GM12873 (cell line): ENCODE measurements at regions not wholly inside any gene's neighbourhood (a gene's known extent, or its start where the extent isn't known, plus 50 kb on each side); places are given as distances from the start of the nearest gene placed in this dataset.

Experiments used
- TF ChIP-seq, protein P1 (sequence below): IDR thresholded peaks from 2 replicates; pipeline ENCODE4 v1.5.1; 2012; ENCODE audit warnings: low read depth, mild to moderate bottlenecking, moderate library complexity, low read length, control low read depth; ENCODE audit not compliant: insufficient read depth; ENCODE audit errors: missing control alignments

DNA sequence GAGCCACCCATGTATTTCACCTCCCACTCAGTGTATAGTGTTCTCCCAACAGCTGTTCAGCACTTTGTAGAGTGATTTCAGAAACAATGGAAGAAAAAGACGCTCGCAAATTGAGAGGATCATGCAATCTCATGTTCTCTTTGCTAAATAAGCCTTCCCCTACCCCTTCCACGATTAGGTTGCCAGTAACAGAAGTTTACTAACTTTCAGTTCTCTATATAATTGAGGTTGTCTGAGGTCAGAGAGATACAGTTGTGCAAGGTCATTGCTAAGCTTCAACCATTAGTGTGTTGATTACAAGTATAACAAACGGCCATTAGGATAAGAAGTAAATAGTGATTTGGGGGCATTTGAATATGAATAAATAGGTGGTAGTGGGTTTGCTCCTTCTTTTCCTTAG lies 99.6 kb downstream of the TUSC7 start:
- TF ChIP-seq, protein P1, sequence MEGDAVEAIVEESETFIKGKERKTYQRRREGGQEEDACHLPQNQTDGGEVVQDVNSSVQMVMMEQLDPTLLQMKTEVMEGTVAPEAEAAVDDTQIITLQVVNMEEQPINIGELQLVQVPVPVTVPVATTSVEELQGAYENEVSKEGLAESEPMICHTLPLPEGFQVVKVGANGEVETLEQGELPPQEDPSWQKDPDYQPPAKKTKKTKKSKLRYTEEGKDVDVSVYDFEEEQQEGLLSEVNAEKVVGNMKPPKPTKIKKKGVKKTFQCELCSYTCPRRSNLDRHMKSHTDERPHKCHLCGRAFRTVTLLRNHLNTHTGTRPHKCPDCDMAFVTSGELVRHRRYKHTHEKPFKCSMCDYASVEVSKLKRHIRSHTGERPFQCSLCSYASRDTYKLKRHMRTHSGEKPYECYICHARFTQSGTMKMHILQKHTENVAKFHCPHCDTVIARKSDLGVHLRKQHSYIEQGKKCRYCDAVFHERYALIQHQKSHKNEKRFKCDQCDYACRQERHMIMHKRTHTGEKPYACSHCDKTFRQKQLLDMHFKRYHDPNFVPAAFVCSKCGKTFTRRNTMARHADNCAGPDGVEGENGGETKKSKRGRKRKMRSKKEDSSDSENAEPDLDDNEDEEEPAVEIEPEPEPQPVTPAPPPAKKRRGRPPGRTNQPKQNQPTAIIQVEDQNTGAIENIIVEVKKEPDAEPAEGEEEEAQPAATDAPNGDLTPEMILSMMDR: no peak

DNA sequence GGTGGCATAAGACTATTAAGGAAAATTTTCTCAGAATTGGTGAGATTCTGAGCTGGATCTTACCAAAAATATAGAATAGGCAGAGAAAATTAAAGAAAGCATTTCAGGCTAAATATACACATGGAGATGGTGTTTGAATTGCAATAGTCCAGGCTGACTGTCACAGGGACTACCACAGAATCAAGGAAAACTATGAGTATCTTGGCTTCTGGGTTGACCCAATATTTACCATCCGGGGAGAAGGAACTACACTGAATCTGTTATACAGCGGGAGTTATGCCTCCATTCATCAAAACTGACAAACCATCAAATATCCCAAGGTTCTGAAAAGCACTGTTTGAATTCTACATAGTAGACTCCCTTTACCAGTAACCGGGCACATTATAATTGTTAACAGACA lies 102.2 kb downstream of the TUSC7 start:
- TF ChIP-seq, protein P1: no peak

DNA sequence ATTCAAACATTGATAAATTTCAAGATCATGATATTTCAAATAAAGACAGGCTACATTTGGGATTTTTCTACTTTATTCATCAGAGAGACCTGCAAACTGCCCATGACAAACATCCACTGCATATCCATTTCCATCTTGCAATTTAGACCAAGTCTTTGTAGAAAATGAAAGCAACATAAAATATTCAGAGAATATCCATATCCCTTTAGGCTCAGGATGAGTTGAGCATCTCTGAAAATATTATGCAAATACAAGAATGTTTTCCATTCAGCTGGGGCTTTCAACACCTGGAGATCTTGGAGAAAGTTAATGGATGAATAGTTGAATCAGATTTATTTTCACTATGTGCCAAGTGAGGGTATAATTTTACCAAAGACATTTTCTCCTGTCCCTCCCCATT lies 103.4 kb downstream of the TUSC7 start:
- TF ChIP-seq, protein P1: no peak

DNA sequence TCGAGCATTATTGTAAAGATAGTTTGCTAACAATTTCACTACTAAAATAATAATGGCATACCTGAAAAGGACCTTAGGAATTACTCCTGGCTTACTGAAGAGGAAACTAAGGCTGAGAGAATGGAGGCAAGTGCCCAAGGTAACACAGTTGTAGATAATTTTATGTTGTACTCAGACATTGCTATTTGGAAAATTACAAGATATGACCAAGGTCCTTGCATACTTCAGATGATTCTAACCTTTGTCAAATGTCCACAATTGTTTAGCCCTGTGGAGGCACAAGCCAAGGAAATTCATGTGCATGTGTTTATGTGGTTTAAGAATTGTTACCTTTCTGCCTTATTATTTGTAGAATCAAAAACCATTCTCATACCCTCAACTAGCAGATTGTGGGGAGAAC lies 105.7 kb downstream of the TUSC7 start:
- TF ChIP-seq, protein P1: no peak

DNA sequence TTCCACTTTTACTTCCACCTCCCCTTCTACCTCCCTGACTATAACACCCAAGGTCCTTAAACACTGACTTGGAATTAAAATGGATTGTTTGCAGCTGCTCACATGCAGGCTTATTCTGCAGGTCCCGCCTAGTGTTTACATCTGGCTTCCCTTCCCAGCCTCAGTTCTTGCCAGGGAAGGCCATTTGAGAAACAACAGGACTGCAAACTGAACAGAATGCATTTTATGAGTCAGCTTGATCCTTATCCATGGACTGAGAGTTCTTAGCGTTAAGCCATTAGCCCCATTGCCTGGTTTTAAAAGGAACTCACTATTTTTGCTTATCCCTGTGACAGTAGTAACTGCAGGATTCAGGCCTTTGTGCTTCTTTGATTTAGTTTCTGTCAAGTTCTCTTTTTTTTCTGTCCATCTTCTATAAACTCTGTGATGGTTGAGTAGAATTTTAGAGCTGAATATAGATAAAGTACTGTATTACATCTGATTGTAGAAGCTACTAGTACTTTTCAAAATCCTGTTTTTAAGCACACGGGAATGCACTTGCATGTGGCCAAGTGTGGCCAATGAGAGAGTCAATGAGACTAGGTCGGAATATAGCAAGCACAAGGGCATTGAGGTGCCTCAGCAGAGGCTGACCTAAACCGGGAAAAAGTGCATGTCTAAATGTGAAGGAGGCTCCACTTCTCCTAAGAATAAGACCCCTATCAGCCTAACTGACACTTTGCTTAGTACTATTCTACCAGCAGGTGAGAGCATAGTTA lies 106.4 kb downstream of the TUSC7 start:
- TF ChIP-seq, protein P1: no peak

DNA sequence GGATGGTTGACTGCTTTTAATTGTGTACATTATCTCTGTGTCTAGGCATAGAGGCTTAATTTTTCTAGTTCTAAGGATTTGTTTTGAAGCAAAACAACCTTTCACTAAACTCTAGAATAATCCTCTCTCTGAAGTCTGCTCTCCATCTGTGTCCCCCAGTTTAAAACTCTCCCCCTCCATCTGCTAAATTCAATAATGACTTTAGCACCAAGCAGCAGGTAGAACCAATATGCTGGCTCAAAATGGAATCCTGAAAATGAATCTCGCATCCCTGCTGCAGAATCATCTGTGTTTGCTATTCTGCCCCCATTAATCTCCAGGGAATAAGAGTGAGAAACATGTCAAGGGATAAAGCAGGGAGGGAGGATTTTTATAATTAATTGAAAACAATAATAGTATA lies 111.8 kb downstream of the TUSC7 start:
- TF ChIP-seq, protein P1: no peak

DNA sequence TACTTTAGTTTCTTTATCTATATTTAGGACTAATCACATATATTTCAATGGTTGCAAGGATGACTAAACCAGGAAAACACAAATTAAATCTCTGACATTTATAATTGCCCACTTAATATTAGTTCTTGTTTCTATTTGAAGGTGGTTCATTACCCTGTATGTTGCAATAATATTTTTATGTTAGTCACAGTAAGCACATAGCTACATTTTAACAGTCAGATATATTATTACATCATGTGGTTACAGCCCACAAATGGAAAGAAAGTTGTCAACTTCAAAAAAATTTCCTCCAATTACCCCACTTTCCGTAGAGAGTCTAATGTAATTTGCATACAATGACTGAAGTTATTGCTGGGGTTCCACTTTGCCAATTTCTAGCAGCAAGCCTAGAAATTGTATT lies 114.6 kb downstream of the TUSC7 start:
- TF ChIP-seq, protein P1: no peak
